WTC11 (cell line): ENCODE measurements at regions not wholly inside any gene's neighbourhood (a gene's known extent, or its start where the extent isn't known, plus 50 kb on each side); places are given as distances from the start of the nearest gene placed in this dataset.

Source experiments
- ATAC-seq: fragments of 200-7000 bp; cut with Tn5 transposase; 2 replicates; pipeline ENCODE4 v1.10.0; 2021; ENCODE audit warnings: mild to moderate bottlenecking, moderate library complexity
- CTCF ChIA-PET: fragments of 300-600 bp; sonication (Branson Sonifier 250); formaldehyde crosslinking; loops from one replicate; lab custom pipeline; 2021; ENCODE audit warnings: antibody characterized with exemption; lab: Charles Lee
- POLR2A ChIA-PET: fragments of 350-600 bp; sonication (Branson Sonifier 250); formaldehyde crosslinking; loops from one replicate; lab custom pipeline; 2021; ENCODE audit warnings: antibody characterized with exemption; lab: Charles Lee
- DNase-seq: peaks from one replicate; pipeline ENCODE4 v3.0.0; 2021; ENCODE audit warnings: low spot score
- H3K27ac Mint-ChIP-seq: 2 replicates; pipeline ENCODE4 v1.8.0; 2021; ENCODE audit warnings: mixed read lengths
- H3K27me3 Mint-ChIP-seq: 2 replicates; pipeline ENCODE4 v1.8.0; 2021; ENCODE audit warnings: low read depth, mild to moderate bottlenecking, moderate library complexity, mixed read lengths
- H3K36me3 Mint-ChIP-seq: 2 replicates; pipeline ENCODE4 v1.8.0; 2021; ENCODE audit warnings: mixed read lengths
- H3K4me1 Mint-ChIP-seq: 2 replicates; pipeline ENCODE4 v1.8.0; 2022; ENCODE audit warnings: mixed read lengths
- H3K4me3 Mint-ChIP-seq: 2 replicates; pipeline ENCODE4 v1.8.0; 2021; ENCODE audit warnings: mild to moderate bottlenecking, moderate library complexity, mixed read lengths
- H3K9me3 Mint-ChIP-seq: 2 replicates; pipeline ENCODE4 v1.8.0; 2021; ENCODE audit warnings: mixed read lengths
- CREM ChIP-seq: sonication (generic); formaldehyde crosslinking; IDR thresholded peaks from 2 replicates; pipeline ENCODE4 v1.8.1; 2022; ENCODE audit warnings: mild to moderate bottlenecking, missing genetic modification reagents, moderate library complexity
- ELF4 ChIP-seq: sonication (generic); formaldehyde crosslinking; IDR thresholded peaks from 2 replicates; pipeline ENCODE4 v1.8.1; 2022; ENCODE audit warnings: low read depth, mild to moderate bottlenecking, moderate library complexity, missing genetic modification reagents
- IRF2 ChIP-seq: sonication (generic); formaldehyde crosslinking; IDR thresholded peaks from 2 replicates; pipeline ENCODE4 v1.8.0; 2022; ENCODE audit warnings: low read depth, missing genetic modification reagents, borderline replicate concordance
- KAT7 ChIP-seq: sonication (generic); formaldehyde crosslinking; IDR thresholded peaks from 2 replicates; pipeline ENCODE4 v1.8.1; 2023; ENCODE audit warnings: missing genetic modification reagents, mild to moderate bottlenecking, borderline replicate concordance
- OVOL2 ChIP-seq: fragments of 250-450 bp; sonication (Bioruptor Pico); IDR thresholded peaks from 2 replicates; pipeline ENCODE4 v1.9.0; 2021; ENCODE audit warnings: mild to moderate bottlenecking, borderline replicate concordance
- PRRX2 ChIP-seq: fragments of 250-450 bp; sonication (Bioruptor Pico); IDR thresholded peaks from 2 replicates; pipeline ENCODE4 v1.8.0; 2021; ENCODE audit warnings: mild to moderate bottlenecking
- TCF7 ChIP-seq: sonication (generic); formaldehyde crosslinking; IDR thresholded peaks from 2 replicates; pipeline ENCODE4 v1.8.0; 2022; ENCODE audit warnings: mild to moderate bottlenecking, low read depth, missing genetic modification reagents, moderate library complexity
- ZNF121 ChIP-seq: sonication (generic); formaldehyde crosslinking; IDR thresholded peaks from 2 replicates; pipeline ENCODE4 v1.8.0; 2023; ENCODE audit warnings: missing genetic modification reagents
- ZNF219 ChIP-seq: sonication (generic); formaldehyde crosslinking; IDR thresholded peaks from 2 replicates; pipeline ENCODE4 v1.8.0; 2023; ENCODE audit warnings: missing genetic modification reagents, mild to moderate bottlenecking, borderline replicate concordance
- ZNF232 ChIP-seq: sonication (generic); formaldehyde crosslinking; IDR thresholded peaks from 2 replicates; pipeline ENCODE4 v1.8.0; 2022; ENCODE audit warnings: mild to moderate bottlenecking, missing genetic modification reagents
- ZNF416 ChIP-seq: fragments of 250-450 bp; sonication (Bioruptor Pico); IDR thresholded peaks from 2 replicates; pipeline ENCODE4 v1.9.0; 2021; ENCODE audit warnings: mild to moderate bottlenecking, inconsistent platforms
- TF ChIP-seq, protein P1 (sequence below): sonication (generic); formaldehyde crosslinking; IDR thresholded peaks from 2 replicates; pipeline ENCODE4 v1.8.0; 2022; ENCODE audit warnings: mild to moderate bottlenecking, missing genetic modification reagents
- TF ChIP-seq, protein P2 (sequence below): sonication (generic); formaldehyde crosslinking; IDR thresholded peaks from 2 replicates; pipeline ENCODE4 v1.8.0; 2022; ENCODE audit warnings: mild to moderate bottlenecking, missing genetic modification reagents
- TF ChIP-seq, protein P3 (sequence below): sonication (generic); formaldehyde crosslinking; IDR thresholded peaks from 2 replicates; pipeline ENCODE4 v1.8.1; 2022; ENCODE audit warnings: low read depth, mild to moderate bottlenecking, moderate library complexity, missing genetic modification reagents, borderline replicate concordance
- TF ChIP-seq, protein P4 (sequence below): sonication (generic); formaldehyde crosslinking; IDR thresholded peaks from 2 replicates; pipeline ENCODE4 v1.8.0; 2022; ENCODE audit warnings: missing genetic modification reagents
- TF ChIP-seq, protein P5 (sequence below): sonication (generic); formaldehyde crosslinking; IDR thresholded peaks from 2 replicates; pipeline ENCODE4 v1.8.1; 2023; ENCODE audit warnings: mild to moderate bottlenecking, missing genetic modification reagents, moderate library complexity
- TF ChIP-seq, protein P6 (sequence below): sonication (generic); formaldehyde crosslinking; IDR thresholded peaks from 2 replicates; pipeline ENCODE4 v1.8.1; 2022; ENCODE audit warnings: low read depth, missing genetic modification reagents, borderline replicate concordance
- TF ChIP-seq, protein P7 (sequence below): sonication (generic); formaldehyde crosslinking; conservative IDR thresholded peaks from 2 replicates; pipeline ENCODE4 v1.8.1; 2023; ENCODE audit warnings: mild to moderate bottlenecking, low read depth, missing genetic modification reagents, moderate library complexity
- TF ChIP-seq, protein P8 (sequence below): fragments of 250-450 bp; sonication (Bioruptor Pico); conservative IDR thresholded peaks from 2 replicates; pipeline ENCODE4 v1.9.0; 2021; ENCODE audit warnings: mild to moderate bottlenecking

DNA sequence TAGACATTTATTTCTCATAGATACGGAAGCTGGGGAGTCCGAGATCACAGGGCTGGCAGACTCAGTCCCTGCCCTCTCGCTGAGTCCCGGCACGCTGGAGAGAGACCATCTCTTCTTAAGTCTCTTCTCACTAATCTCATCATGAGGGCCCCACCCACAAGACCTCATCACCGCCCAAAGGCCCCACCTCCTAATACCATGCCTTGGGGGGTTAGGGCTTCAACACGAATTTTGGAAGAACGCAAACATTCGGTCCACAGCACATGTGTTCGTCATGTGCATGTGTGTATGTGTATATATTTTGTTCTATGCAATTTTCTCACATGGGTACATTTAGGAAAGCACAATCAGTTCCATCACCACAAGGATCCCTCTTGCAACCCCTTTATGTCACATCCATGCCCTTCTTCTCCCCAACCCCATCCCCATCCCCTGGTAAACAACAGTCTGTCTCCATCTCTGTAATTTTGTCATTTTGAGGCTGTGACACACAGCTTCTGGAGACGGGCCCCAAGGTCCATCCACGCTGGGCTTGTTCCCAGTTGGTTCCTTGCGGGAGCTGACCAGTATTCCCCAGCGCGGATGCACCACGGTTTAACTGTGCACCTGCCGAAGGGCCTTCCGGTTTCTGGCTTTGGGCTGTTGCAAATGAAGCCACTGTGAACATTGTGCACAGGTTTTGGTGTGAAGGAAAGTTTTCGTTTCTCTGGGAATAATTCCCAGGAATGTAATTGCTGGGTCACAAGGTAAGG, 317.5 kb upstream of the DIO3 start:
- no peak for DNase-seq
- no peaks in the 10 kb centered on the region for H3K27me3 Mint-ChIP-seq
- peaks cover 3% of the 10 kb centered on the region; the same call in 1 of the 2 replicates for H3K36me3 Mint-ChIP-seq
- TF ChIP-seq, protein P1, sequence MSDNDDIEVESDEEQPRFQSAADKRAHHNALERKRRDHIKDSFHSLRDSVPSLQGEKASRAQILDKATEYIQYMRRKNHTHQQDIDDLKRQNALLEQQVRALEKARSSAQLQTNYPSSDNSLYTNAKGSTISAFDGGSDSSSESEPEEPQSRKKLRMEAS = no peak
- no peak for TF ChIP-seq ZNF121 (CRISPR knock-in tag)
- TF ChIP-seq ZNF219 (CRISPR knock-in tag) = no peak
- TF ChIP-seq, protein P2, sequence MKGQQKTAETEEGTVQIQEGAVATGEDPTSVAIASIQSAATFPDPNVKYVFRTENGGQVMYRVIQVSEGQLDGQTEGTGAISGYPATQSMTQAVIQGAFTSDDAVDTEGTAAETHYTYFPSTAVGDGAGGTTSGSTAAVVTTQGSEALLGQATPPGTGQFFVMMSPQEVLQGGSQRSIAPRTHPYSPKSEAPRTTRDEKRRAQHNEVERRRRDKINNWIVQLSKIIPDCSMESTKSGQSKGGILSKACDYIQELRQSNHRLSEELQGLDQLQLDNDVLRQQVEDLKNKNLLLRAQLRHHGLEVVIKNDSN = no peak
- no peak for TF ChIP-seq OVOL2
- TF ChIP-seq, protein P3, sequence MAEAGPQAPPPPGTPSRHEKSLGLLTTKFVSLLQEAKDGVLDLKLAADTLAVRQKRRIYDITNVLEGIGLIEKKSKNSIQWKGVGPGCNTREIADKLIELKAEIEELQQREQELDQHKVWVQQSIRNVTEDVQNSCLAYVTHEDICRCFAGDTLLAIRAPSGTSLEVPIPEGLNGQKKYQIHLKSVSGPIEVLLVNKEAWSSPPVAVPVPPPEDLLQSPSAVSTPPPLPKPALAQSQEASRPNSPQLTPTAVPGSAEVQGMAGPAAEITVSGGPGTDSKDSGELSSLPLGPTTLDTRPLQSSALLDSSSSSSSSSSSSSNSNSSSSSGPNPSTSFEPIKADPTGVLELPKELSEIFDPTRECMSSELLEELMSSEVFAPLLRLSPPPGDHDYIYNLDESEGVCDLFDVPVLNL (CRISPR knock-in tag) = no peak
- TF ChIP-seq, all 79 proteins: peak for 0
- Mint-ChIP-seq H3K4me3 (no peak overlapping the region), H3K4me1 (peaks cover 18% of the 10 kb centered on the region), H3K27ac (no peak overlapping the region), H3K9me3 (peaks cover 8% of the 10 kb centered on the region)
- ATAC-seq = no peak
- POLR2A ChIA-PET = no interaction called here
- CTCF ChIA-PET = no interaction called here

DNA sequence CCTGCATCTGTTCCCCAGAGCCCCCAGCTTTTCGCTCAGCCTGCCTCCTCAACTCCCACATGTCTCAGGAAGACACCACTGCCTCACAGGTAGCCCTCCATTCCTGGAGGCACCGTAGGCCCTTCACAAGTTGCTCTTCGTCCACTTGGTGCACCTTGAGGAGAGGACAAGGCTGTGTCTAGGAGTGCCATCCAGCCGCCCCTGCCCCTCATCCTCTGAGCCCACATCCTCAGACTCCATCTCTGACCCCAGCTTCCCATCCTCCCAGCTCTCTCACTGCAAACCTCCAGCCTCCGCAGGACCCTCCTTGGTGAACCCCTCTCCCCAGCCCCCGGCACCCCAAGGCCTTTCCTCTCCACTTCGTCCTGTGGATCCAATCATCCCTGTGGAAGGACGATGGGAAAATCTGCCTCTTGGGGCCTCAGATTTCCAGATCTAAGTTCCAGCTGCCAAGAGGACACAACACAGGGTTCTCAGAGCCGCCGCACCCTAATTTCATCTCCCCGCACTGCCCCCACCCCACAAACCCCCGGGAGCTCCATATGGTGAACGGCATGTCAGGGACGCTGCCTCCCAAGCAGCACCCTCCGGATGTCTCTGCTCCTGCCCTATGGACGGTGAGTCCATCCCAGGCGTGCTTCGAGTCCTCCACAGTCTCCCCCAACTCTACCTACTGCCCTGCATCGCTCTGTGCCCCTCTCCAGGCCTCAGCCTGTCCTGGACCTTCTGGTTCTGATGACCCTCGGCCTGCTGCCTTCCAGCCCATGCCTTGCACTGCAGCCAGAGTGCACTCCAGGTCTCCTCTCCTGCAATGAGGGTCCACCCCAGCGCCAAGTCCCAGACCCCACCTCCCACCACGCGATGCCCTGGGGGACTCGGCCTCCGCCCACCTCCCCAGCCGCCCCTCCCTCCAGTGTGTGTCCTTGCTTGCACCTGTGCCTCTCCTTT, 314.1 kb upstream of the DIO3 start:
- ATAC-seq = no peak
- H3K4me1 Mint-ChIP-seq = peaks cover 11% of the 10 kb centered on the region
- CTCF ChIA-PET = no interaction called here
- no peak for DNase-seq
- H3K27me3 Mint-ChIP-seq = no peaks in the 10 kb centered on the region
- no peak overlapping the region for H3K4me3 Mint-ChIP-seq
- POLR2A ChIA-PET = no interaction called here
- H3K36me3 Mint-ChIP-seq = no peaks in the 10 kb centered on the region
- no peak overlapping the region for H3K27ac Mint-ChIP-seq
- H3K9me3 Mint-ChIP-seq = no peaks in the 10 kb centered on the region
- TF ChIP-seq IRF2 (no peak), KAT7 (no peak), ZNF416 (CRISPR knock-in tag) (no peak), TCF7 (CRISPR knock-in tag) (no peak), PRRX2 (no peak), ZNF232 (no peak), ELF4 (CRISPR knock-in tag) (no peak), CREM (CRISPR knock-in tag) (no peak)
- TF ChIP-seq, protein P4, sequence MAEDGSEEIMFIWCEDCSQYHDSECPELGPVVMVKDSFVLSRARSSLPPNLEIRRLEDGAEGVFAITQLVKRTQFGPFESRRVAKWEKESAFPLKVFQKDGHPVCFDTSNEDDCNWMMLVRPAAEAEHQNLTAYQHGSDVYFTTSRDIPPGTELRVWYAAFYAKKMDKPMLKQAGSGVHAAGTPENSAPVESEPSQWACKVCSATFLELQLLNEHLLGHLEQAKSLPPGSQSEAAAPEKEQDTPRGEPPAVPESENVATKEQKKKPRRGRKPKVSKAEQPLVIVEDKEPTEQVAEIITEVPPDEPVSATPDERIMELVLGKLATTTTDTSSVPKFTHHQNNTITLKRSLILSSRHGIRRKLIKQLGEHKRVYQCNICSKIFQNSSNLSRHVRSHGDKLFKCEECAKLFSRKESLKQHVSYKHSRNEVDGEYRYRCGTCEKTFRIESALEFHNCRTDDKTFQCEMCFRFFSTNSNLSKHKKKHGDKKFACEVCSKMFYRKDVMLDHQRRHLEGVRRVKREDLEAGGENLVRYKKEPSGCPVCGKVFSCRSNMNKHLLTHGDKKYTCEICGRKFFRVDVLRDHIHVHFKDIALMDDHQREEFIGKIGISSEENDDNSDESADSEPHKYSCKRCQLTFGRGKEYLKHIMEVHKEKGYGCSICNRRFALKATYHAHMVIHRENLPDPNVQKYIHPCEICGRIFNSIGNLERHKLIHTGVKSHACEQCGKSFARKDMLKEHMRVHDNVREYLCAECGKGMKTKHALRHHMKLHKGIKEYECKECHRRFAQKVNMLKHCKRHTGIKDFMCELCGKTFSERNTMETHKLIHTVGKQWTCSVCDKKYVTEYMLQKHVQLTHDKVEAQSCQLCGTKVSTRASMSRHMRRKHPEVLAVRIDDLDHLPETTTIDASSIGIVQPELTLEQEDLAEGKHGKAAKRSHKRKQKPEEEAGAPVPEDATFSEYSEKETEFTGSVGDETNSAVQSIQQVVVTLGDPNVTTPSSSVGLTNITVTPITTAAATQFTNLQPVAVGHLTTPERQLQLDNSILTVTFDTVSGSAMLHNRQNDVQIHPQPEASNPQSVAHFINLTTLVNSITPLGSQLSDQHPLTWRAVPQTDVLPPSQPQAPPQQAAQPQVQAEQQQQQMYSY (CRISPR knock-in tag) = no peak
- TF ChIP-seq, protein P5, sequence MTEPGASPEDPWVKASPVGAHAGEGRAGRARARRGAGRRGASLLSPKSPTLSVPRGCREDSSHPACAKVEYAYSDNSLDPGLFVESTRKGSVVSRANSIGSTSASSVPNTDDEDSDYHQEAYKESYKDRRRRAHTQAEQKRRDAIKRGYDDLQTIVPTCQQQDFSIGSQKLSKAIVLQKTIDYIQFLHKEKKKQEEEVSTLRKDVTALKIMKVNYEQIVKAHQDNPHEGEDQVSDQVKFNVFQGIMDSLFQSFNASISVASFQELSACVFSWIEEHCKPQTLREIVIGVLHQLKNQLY (CRISPR knock-in tag) = no peak
- TF ChIP-seq, protein P6, sequence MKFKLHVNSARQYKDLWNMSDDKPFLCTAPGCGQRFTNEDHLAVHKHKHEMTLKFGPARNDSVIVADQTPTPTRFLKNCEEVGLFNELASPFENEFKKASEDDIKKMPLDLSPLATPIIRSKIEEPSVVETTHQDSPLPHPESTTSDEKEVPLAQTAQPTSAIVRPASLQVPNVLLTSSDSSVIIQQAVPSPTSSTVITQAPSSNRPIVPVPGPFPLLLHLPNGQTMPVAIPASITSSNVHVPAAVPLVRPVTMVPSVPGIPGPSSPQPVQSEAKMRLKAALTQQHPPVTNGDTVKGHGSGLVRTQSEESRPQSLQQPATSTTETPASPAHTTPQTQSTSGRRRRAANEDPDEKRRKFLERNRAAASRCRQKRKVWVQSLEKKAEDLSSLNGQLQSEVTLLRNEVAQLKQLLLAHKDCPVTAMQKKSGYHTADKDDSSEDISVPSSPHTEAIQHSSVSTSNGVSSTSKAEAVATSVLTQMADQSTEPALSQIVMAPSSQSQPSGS (CRISPR knock-in tag) = no peak
- TF ChIP-seq, protein P7, sequence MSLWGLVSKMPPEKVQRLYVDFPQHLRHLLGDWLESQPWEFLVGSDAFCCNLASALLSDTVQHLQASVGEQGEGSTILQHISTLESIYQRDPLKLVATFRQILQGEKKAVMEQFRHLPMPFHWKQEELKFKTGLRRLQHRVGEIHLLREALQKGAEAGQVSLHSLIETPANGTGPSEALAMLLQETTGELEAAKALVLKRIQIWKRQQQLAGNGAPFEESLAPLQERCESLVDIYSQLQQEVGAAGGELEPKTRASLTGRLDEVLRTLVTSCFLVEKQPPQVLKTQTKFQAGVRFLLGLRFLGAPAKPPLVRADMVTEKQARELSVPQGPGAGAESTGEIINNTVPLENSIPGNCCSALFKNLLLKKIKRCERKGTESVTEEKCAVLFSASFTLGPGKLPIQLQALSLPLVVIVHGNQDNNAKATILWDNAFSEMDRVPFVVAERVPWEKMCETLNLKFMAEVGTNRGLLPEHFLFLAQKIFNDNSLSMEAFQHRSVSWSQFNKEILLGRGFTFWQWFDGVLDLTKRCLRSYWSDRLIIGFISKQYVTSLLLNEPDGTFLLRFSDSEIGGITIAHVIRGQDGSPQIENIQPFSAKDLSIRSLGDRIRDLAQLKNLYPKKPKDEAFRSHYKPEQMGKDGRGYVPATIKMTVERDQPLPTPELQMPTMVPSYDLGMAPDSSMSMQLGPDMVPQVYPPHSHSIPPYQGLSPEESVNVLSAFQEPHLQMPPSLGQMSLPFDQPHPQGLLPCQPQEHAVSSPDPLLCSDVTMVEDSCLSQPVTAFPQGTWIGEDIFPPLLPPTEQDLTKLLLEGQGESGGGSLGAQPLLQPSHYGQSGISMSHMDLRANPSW (CRISPR knock-in tag) = no peak
- TF ChIP-seq, protein P8, sequence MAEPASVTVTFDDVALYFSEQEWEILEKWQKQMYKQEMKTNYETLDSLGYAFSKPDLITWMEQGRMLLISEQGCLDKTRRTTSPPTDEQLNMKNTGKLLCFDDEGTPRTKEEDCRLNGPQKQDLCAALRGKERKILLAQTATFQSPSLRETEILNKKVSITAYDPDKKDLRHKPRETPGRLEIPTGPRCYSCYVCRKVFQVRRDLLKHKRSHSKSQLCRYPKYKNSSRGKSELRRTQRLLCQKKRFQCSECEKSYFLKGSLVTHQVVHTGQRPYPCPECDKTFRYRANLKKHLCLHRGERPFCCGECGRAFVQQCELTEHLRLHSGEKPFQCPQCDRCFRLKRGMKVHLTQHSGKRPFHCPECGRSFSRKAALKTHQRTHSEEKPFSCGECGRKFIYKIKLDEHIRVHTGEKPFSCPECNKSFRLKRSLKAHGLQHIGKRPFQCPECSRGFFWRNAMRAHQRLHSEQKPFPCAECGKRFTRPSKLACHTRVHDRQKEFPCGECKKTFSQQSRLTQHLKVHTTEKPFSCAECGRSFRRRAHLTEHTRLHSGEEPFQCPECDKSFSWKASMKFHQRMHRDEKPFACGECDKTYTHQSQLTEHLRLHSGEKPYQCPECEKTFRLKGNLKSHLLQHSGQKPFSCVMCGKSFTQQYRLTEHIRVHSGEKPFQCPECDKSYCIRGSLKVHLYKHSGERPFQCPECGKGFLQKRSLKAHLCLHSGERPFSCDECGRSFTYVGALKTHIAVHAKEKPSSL (CRISPR knock-in tag) = no peak
